Astrocyte of the spinal cord (primary cell): ENCODE measurements at regions not wholly inside any gene's neighbourhood (a gene's known extent, or its start where the extent isn't known, plus 50 kb on each side); places are given as distances from the start of the nearest gene placed in this dataset.

Source experiments
- DNase-seq: peaks from one replicate; pipeline ENCODE4 v3.0.0; 2011; ENCODE audit warnings: low read depth, low spot score
- H3K4me3 ChIP-seq: 2 replicates; pipeline ENCODE4 v1.5.1; 2011; ENCODE audit warnings: low read depth, mild to moderate bottlenecking, low read length, moderate library complexity
- in situ Hi-C: cut with HindIII; loops from 2 replicates; pipeline ENCODE4 v1.10.0; 2017; ENCODE audit warnings: low sequenced_read_pairs
- TF ChIP-seq, protein P1 (sequence below): IDR thresholded peaks from 2 replicates; pipeline ENCODE4 v1.5.1; 2012; ENCODE audit warnings: low read depth, mild to moderate bottlenecking, low read length, inconsistent platforms

DNA sequence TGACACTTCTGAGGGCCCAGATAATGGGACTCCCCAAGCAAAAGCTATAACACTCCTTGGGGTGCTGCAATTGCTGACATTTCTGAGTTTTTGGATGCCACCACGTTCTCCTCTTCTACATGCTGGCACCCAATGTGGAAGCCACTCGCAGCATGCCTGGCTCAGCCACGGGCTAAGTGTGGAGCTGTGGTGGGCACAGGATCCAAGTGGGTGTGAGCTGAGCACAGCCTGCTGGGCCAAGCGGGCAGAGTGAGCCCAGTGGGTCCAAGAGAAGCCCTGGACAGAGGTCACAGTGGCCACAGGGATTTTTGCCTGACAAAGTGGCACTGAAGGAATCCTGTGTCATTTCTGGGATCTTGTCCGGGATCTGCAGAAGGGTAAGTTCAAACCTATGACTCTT lies 213.2 kb downstream of the C6orf118 start:
- TF ChIP-seq, protein P1, sequence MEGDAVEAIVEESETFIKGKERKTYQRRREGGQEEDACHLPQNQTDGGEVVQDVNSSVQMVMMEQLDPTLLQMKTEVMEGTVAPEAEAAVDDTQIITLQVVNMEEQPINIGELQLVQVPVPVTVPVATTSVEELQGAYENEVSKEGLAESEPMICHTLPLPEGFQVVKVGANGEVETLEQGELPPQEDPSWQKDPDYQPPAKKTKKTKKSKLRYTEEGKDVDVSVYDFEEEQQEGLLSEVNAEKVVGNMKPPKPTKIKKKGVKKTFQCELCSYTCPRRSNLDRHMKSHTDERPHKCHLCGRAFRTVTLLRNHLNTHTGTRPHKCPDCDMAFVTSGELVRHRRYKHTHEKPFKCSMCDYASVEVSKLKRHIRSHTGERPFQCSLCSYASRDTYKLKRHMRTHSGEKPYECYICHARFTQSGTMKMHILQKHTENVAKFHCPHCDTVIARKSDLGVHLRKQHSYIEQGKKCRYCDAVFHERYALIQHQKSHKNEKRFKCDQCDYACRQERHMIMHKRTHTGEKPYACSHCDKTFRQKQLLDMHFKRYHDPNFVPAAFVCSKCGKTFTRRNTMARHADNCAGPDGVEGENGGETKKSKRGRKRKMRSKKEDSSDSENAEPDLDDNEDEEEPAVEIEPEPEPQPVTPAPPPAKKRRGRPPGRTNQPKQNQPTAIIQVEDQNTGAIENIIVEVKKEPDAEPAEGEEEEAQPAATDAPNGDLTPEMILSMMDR = no peak
- in situ Hi-C loops = no loop called here
- no peak for DNase-seq
- H3K4me3 ChIP-seq = no peak overlapping the region

DNA sequence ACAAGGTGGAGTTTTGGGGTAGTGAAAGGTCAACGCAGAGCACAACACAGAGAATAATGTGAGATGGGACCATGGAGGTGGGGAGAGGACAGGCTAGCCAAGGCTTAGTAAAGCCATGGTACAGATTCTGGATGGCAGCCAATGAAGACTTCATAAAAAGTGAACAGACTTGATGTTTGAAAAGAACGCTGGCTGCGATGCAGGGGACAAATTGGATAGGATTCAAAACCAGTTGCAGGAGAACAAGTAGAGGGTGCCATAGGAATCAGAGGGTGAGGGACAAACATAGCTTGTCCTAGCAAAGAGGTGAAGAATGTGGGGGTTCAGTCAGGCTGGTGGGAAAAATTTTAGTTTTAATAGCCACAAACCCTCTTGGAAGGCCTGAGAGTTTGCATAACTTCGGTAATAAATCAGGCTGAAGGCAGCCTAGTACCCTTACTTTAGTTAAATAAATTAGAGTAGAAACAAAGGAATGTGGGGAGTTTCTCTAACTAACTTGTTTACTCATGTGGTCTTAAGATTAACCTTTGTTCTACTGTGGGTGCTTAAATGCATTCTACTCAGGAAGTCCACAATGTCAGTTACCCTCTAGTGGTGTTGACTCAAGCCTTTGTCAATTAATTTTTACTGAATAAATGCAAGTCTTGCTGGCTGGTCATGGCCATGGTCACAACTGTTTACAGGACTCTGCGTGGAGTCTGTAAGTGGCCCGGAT lies 216.4 kb downstream of the C6orf118 start:
- in situ Hi-C loops = no loop called here
- no peak overlapping the region for H3K4me3 ChIP-seq
- TF ChIP-seq, protein P1 = no peak
- DNase-seq = no peak

- TF ChIP-seq, protein P1 = no peak
- no peak for DNase-seq
- in situ Hi-C loops = no loop called here
- no peak overlapping the region for H3K4me3 ChIP-seq
These were observed 218.2 kb downstream of the C6orf118 start for GRCh38 chr6:165091121-165091785.

DNA sequence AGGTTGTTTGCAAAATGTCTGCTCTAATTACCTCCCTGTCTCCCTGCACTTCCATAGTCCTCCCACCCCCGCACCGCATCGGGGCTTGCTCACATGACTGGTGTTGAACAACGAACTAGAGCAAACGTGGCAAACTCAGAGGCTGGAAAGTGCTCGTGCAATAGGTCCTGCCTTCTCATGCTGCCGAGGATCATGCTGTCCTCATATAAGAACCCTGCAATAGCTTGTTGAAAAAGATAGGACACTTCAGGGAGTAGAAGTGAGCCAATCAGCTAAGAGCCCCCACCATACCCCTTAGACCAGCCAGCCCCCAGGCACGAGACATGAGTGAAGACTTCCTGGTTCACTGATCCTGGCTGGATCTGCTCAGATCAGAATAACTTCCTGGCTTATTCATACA lies 219.2 kb downstream of the C6orf118 start:
- TF ChIP-seq, protein P1 = no peak
- H3K4me3 ChIP-seq = no peak overlapping the region
- DNase-seq = no peak
- in situ Hi-C loops = no loop called here

DNA sequence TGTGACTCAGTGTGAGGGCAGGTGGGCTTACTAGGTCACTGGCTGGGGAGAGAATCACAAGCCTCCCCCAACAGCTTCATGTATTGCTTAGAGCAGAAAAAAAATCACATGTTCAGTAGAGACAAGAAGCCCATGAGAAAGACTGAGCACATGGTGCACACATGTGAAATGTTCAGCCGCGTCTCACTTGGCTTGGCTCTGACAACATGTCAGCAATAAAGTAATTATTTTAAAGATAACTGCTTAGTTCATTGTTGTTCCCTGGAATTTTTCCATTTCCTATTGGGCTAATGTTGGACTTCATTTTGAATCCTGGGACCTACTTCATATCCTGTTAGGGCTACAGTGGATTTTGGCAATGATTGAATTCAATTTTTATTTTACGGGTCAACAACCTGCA lies 222.6 kb downstream of the C6orf118 start:
- TF ChIP-seq, protein P1 = no peak
- DNase-seq = no peak
- in situ Hi-C loops = no loop called here
- no peak overlapping the region for H3K4me3 ChIP-seq

GRCh38 chr6:165082636-165083035 lies 226.8 kb downstream of the C6orf118 start:
- TF ChIP-seq, protein P1 = no peak
- no peak for DNase-seq
- in situ Hi-C loops = no loop called here
- no peak overlapping the region for H3K4me3 ChIP-seq
